HK-2 (cell line): ENCODE measurements at regions not wholly inside any gene's neighbourhood (a gene's known extent, or its start where the extent isn't known, plus 50 kb on each side); places are given as distances from the start of the nearest gene placed in this dataset.

Experiments
- DNase-seq: peaks from one replicate; pipeline ENCODE4 v3.0.0-alpha.2; 2018; ENCODE audit not compliant: unreplicated experiment

GRCh38 chr5:159533197-159533596 is 202.9 kb upstream of the IL12B start:
- DNase-seq: no peak

GRCh38 chr5:159536166-159536565 is 205.9 kb upstream of the IL12B start:
- DNase-seq: no peak

- no peak for DNase-seq
Observed at GRCh38 chr5:159536646-159537045, 206.4 kb upstream of the IL12B start.

- no peak for DNase-seq
Observed at GRCh38 chr5:159539678-159540077, 209.4 kb upstream of the IL12B start.

DNA sequence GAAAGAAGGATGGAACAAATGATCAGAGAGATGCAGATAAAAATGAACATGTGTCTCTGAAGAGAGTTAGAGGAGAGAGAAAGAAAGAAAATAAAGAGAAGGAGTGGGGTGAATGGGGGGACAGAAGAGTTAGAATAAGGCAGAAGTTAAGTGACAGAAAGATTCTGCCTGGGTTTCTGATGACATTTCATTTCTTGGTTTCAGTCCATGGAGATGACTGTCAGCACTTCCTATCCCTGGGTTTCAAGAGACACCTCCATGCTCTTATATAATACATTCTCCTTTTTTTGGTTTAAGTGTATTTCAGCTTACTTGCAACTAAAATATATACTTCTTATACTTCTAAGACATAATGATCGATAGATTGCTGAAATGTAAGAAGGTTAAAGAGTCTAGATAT is 213.0 kb upstream of the IL12B start:
- no peak for DNase-seq

DNA sequence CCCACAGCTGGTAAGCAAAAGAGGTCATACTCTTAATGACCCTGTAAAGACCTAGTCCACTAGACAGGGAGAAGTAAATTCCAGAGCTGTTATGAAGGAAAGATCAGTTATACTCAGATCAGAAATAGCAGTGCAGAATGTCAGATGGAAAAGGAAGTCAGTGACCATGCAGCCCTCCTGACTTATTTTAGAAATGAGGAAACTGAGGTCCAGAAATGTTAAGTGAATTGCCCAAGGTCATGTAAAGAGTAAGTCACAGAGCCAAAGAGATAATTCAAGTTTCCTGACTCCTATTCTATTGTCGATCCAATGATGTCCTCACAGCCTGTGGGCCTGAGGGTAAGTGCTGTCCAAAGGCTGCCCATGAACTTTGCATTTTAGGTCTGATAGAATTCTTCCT is 214.9 kb upstream of the IL12B start:
- DNase-seq: no peak

- DNase-seq: no peak
Observed at GRCh38 chr5:159547466-159548195, 217.3 kb upstream of the IL12B start.

DNA sequence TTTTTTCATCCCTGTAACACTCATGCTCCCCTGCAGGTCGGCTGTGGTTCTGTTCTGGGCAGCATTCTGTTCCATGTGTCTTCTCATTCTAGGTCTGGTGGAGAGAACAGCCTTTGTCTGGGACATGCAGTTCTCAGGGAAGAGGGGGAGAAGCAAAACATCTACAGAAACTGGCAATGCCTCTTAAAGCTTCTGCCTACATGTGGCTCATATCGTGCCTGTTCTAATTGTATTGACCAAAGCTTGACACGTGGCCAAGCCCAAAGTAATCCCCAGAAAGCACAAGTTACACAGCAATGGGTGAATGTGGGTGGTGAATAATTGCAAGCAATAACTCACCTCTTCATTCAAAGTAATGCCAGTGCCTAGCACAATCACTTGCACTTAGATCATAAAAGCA is 218.2 kb upstream of the IL12B start:
- DNase-seq: no peak

- no peak for DNase-seq
Observed at GRCh38 chr5:159549046-159549445, 218.8 kb upstream of the IL12B start.

DNA sequence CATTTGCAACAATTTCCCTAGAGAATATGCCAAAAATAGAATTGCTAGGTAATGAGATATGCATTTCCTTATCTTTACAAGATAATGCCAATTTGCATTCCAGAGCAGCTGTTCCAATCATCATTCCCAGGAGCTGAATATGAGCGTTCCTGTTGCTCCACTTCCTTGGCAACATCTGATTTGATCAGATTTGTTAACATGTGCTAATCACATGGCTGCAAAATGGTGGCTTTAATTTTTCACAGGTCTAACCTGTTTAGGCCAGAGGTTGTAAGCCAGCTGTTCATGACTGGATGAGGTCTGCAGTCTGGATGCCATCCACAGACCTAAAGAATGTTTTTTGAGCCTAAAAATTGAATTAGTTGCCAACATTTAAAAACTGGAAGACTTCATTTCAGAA is 220.7 kb upstream of the IL12B start:
- no peak for DNase-seq

DNA sequence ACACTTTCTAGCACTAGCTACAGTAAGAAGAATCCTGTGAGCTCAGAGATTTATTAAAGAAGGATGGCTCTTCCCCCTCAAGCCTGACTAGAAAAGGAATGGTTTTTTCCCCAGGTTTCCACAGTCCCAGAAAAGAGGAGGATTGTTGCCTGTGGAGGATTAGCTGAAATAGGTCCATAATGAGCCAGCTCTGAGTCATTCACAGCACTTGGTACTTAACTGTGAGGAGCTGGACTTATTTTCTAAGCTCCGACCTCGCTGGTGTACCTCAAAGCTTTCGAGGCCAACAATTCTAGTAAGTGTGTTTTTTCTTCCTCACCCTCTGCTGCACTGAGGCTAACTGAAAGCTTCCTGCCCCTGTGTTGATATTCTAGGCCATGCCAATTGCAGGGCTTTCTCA is 222.5 kb upstream of the IL12B start:
- peak; percentile 0 for DNase-seq

DNA sequence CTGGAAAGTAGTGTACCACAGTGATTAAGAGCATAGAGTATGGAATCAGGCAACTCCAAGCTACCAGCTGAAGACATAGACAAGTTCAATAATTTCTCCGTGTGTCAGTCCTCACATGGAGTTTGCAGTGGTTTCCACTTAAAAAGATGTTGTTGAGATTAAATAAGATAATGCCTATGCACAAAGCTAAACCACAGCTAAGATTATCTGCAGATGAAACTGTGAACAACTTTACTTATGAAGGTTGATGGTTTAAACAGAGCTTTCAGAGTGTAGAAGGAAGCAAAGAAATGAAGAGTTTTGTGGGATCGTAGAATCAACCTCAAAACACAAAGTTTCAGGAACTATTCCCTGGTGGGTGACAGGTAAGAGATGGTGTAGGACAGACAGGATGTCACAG is 223.5 kb upstream of the IL12B start:
- DNase-seq: no peak

- no peak for DNase-seq
Observed at GRCh38 chr5:159555084-159555483, 224.8 kb upstream of the IL12B start.

DNA sequence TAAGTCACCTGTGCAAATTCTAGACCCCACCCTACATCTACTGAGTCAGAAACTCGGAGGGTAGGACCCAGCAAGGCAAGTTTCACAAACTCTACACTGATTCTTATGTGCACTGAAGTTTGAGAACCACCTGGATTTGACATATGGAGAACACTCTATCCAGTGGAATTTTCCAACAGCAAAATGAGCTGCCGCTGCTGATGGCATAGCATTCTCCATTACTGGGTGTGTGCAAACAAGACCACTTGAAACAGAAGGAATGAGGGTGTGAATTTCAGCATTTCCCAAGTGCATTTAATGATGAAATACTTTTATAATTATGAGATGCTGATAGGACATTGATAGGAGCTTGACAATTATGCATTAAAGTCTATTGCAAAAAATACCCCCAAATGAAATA is 229.1 kb upstream of the IL12B start:
- DNase-seq: no peak

GRCh38 chr5:159560088-159560487 is 229.8 kb upstream of the IL12B start:
- DNase-seq: no peak

DNA sequence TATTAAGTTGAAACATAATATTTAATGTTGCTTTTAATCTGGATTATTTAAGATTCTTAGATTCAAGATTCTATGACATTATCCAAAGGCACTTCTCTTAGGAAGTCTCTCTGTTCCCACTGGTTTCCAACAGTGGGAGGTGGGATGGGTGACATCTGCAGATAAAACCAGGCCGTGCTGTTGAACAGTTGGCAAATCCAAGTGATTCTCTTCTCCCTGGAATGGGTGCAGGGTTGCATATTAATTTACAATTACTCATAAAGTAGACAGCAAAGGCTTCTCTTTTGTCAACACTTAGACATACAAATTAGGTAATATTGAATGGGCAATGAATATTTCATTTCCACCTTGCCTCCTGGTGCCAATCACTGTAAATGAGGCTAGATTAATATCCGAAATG is 233.7 kb upstream of the IL12B start:
- no peak for DNase-seq

DNA sequence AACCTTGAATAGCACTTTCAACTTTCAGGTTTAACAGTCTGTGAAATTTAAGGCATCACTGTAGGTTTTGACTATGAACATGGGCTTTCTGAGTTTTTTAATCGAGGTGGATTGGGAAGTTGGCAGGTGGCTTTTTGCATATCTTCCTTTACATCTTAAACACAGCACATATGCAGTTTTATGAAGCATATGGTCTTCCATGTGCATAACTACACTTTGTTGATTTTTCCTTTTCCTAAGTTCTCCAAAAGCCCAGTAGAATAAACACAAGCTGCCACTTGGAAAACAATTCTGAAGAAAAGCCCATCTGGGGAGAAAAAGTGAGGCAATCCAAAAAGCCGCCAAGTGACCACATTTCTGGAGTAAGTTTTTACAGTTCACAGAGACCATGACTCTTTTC is 236.5 kb upstream of the IL12B start:
- DNase-seq: no peak

- DNase-seq: no peak
Observed at GRCh38 chr5:159567461-159567860, 237.2 kb upstream of the IL12B start.

DNA sequence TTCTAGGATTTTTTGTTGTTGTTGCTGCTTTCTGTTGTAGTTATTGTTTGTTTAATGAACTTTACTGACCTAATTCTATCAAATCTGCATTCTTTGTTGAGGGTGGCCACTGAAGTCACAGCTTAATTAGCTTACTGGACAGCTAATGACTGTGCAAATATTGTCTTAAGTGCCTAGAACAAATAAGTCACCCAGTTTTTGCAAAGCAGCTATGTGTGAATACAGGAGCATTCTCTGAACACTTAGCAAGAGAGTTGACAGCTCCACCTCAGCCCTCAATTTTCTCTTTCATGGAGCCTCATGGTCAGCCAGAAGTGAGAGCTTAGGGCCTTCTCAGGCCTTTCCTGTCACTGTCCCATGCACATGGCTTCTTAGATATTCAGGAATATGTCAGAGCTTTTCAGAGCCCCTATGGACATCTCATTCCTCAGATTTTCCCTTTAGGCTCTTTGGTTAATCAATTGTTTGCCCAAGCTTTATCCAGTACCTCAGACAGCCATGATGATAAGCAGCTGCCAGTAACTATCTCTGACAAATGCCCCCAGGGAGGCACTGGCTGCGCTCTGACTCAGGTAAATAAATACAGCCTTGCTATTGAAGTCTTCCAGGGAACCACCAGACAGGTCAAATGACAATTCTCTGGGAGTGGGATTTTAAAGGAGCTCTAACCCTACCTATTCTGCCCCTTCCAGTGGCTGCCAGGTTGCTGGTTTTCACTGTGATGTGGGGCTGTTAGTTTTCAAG is 241.4 kb upstream of the IL12B start:
- no peak for DNase-seq

GRCh38 chr5:159576902-159577301 is 246.6 kb upstream of the IL12B start:
- no peak for DNase-seq

GRCh38 chr5:159581502-159582249 is 251.4 kb upstream of the IL12B start:
- peak; percentile 76 for DNase-seq

DNA sequence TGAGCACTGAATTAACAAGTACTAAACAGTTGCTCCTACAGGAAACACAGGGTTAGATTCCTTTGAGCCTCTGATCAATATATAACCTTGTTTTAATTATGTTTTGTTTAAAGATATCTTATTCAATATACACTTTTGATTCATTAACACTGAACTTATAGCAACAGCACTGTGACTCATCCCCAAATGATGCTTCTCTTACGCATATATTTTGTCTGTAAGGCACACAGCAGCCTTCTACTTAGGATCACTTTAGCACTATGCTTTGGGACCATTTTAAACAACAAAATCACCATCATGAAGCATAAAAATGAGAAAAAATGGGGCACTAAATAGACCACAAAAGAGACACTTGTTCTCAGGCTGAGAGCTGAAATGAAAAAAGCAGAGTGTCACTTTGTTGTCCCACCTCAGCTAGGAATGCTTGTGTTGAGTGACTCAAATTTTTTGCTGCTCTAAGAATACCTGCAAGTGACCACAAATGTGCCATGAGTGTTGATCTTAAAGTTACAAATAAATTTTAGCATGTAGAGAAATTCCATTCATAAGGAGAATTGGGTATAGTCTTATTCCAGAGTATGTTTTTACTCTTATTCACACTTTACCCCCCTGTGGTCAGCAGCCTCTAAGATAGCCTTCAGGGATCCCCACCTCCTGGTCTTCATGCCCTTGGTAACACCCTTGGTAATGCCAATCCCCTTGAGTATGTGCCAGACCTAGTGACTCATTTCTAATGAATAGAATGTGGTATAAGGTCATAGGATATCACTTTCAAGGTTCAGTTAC is 252.7 kb upstream of the IL12B start:
- DNase-seq: no peak
